HL-60 (cell line): ENCODE measurements at regions not wholly inside any gene's neighbourhood (a gene's known extent, or its start where the extent isn't known, plus 50 kb on each side); places are given as distances from the start of the nearest gene placed in this dataset.

ENCODE experiments used
- DNase-seq, 2 experiments: peaks; one replicate each; pipeline ENCODE4 v3.0.0-alpha.2; 2010 to 2020; ENCODE audit warnings: low read depth in 1 of 2, low spot score in 1 of 2
- H3K27ac ChIP-seq: fragments of 250-450 bp; sonication (Bioruptor Pico); replicated peaks from 2 replicates; pipeline ENCODE4 v1.5.1; 2020; ENCODE audit warnings: mild to moderate bottlenecking, moderate library complexity
- H3K27me3 ChIP-seq: fragments of 250-450 bp; sonication (Bioruptor Pico); 2 replicates; pipeline ENCODE4 v1.5.1; 2021; ENCODE audit warnings: mild to moderate bottlenecking, moderate library complexity; ENCODE audit not compliant: insufficient read depth, poor library complexity, severe bottlenecking
- H3K4me3 ChIP-seq: replicated peaks from 2 replicates; pipeline ENCODE4 v1.5.1; 2011; ENCODE audit warnings: mild to moderate bottlenecking, control low read depth, low read length; ENCODE audit not compliant: insufficient read depth
- GABPA ChIP-seq: IDR thresholded peaks from 2 replicates; pipeline ENCODE4 v1.6.1; 2012; ENCODE audit warnings: low read depth
- POLR2AphosphoS5 ChIP-seq: IDR thresholded peaks from 2 replicates; pipeline ENCODE4 v1.6.1; 2012; ENCODE audit warnings: low read depth
- SPI1 ChIP-seq: IDR thresholded peaks from 2 replicates; pipeline ENCODE4 v1.6.1; 2012; ENCODE audit warnings: low read depth, mild to moderate bottlenecking, borderline replicate concordance
- TF ChIP-seq, protein P1 (sequence below): IDR thresholded peaks from 2 replicates; pipeline ENCODE4 v1.6.1; 2012; ENCODE audit warnings: low read depth; ENCODE audit not compliant: insufficient replicate concordance
- TF ChIP-seq, protein P2 (sequence below): IDR thresholded peaks from one replicate; pipeline ENCODE4 v1.5.1; 2011; ENCODE audit warnings: low read length, control low read depth, inconsistent platforms; ENCODE audit not compliant: insufficient read depth

- no peak for DNase-seq
- no peak for TF ChIP-seq SPI1
- TF ChIP-seq, protein P1, sequence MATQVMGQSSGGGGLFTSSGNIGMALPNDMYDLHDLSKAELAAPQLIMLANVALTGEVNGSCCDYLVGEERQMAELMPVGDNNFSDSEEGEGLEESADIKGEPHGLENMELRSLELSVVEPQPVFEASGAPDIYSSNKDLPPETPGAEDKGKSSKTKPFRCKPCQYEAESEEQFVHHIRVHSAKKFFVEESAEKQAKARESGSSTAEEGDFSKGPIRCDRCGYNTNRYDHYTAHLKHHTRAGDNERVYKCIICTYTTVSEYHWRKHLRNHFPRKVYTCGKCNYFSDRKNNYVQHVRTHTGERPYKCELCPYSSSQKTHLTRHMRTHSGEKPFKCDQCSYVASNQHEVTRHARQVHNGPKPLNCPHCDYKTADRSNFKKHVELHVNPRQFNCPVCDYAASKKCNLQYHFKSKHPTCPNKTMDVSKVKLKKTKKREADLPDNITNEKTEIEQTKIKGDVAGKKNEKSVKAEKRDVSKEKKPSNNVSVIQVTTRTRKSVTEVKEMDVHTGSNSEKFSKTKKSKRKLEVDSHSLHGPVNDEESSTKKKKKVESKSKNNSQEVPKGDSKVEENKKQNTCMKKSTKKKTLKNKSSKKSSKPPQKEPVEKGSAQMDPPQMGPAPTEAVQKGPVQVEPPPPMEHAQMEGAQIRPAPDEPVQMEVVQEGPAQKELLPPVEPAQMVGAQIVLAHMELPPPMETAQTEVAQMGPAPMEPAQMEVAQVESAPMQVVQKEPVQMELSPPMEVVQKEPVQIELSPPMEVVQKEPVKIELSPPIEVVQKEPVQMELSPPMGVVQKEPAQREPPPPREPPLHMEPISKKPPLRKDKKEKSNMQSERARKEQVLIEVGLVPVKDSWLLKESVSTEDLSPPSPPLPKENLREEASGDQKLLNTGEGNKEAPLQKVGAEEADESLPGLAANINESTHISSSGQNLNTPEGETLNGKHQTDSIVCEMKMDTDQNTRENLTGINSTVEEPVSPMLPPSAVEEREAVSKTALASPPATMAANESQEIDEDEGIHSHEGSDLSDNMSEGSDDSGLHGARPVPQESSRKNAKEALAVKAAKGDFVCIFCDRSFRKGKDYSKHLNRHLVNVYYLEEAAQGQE = no peak
- no peak for TF ChIP-seq POLR2AphosphoS5
- TF ChIP-seq, protein P2, sequence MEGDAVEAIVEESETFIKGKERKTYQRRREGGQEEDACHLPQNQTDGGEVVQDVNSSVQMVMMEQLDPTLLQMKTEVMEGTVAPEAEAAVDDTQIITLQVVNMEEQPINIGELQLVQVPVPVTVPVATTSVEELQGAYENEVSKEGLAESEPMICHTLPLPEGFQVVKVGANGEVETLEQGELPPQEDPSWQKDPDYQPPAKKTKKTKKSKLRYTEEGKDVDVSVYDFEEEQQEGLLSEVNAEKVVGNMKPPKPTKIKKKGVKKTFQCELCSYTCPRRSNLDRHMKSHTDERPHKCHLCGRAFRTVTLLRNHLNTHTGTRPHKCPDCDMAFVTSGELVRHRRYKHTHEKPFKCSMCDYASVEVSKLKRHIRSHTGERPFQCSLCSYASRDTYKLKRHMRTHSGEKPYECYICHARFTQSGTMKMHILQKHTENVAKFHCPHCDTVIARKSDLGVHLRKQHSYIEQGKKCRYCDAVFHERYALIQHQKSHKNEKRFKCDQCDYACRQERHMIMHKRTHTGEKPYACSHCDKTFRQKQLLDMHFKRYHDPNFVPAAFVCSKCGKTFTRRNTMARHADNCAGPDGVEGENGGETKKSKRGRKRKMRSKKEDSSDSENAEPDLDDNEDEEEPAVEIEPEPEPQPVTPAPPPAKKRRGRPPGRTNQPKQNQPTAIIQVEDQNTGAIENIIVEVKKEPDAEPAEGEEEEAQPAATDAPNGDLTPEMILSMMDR = no peak
- TF ChIP-seq GABPA = no peak
- Histone ChIP-seq H3K4me3 (no peak overlapping the region), H3K27ac (no peak overlapping the region), H3K27me3 (no peaks in the 10 kb centered on the region)
Observed at GRCh38 chr4:34181311-34181841, 2062.9 kb downstream of the ARAP2 start.

GRCh38 chr4:34181891-34182290 is 2062.4 kb downstream of the ARAP2 start:
- H3K4me3 ChIP-seq = no peak overlapping the region
- no peak for DNase-seq
- H3K27me3 ChIP-seq = no peaks in the 10 kb centered on the region
- no peak for TF ChIP-seq SPI1
- TF ChIP-seq GABPA = no peak
- TF ChIP-seq, protein P2 = no peak
- TF ChIP-seq POLR2AphosphoS5 = no peak
- TF ChIP-seq, protein P1 = no peak
- no peak overlapping the region for H3K27ac ChIP-seq

GRCh38 chr4:34182306-34182705 is 2062.0 kb downstream of the ARAP2 start:
- H3K27ac ChIP-seq = no peak overlapping the region
- TF ChIP-seq, protein P2 = no peak
- TF ChIP-seq SPI1 (no peak), GABPA (no peak), POLR2AphosphoS5 (no peak)
- DNase-seq = no peak
- no peaks in the 10 kb centered on the region for H3K27me3 ChIP-seq
- H3K4me3 ChIP-seq = no peak overlapping the region

DNA sequence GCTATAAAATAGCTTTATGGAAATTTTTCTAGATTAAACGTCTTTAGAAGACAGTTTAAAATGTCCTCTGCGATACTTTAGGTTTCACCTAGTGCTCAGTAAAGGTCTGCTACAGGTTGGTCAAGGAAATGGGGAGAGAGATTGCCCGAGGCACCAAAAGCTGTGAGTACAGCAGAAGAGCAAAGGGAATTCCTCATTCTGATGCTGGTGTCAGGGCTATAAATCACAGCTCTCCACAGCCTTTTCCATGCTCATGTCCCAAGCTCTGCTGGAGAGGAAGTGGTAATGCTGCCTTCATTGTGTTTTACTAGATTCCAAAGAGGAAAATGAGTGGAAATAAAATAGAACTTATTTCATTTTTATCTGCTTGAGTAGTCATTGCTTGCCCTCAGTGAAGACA is 2060.4 kb downstream of the ARAP2 start:
- no peak overlapping the region for H3K27ac ChIP-seq

More for the DNA sequence above, 2060.4 kb downstream of the ARAP2 start:
- no peak for DNase-seq
- H3K27me3 ChIP-seq = no peaks in the 10 kb centered on the region
- H3K4me3 ChIP-seq = no peak overlapping the region
- TF ChIP-seq, protein P2 = no peak
- no peak for TF ChIP-seq POLR2AphosphoS5
- no peak for TF ChIP-seq SPI1
- TF ChIP-seq GABPA = no peak
- TF ChIP-seq, protein P1 = no peak
